Neutrophil (primary cell): ENCODE measurements at regions not wholly inside any gene's neighbourhood (a gene's known extent, or its start where the extent isn't known, plus 50 kb on each side); places are given as distances from the start of the nearest gene placed in this dataset.
"Not testable (repeated sequence)": the region's sequence is repeated elsewhere in the genome, so short reads cannot be mapped to it uniquely, and the experiment has no call there.

Experiments
- H3K27ac ChIP-seq: fragments of 200-600 bp; sonication (generic); 2 replicates; pipeline ENCODE4 v1.5.1; 2016; ENCODE audit warnings: mild to moderate bottlenecking, moderate library complexity
- H3K27me3 ChIP-seq: fragments of 200-600 bp; sonication (generic); 2 replicates; pipeline ENCODE4 v1.6.0; 2016; ENCODE audit warnings: mild to moderate bottlenecking
- H3K36me3 ChIP-seq: fragments of 200-600 bp; sonication (generic); 2 replicates; pipeline ENCODE4 v1.5.1; 2017
- H3K4me1 ChIP-seq, 2 experiments: fragments of 200-600 bp in 1 of 2; sonication (generic) in 1 of 2; 1 replicate in 1 of 2; 2 replicates in 1 of 2; pipeline versions ENCODE4 v1.5.1 to v1.6.1; 2013 to 2016; ENCODE audit warnings: low read depth in 1 of 2, low read length in 1 of 2, mild to moderate bottlenecking in 1 of 2, moderate library complexity in 1 of 2; ENCODE audit not compliant: control insufficient read depth in 1 of 2, insufficient read depth in 1 of 2
- H3K4me3 ChIP-seq, 2 experiments: fragments of 200-600 bp in 1 of 2; sonication (generic) in 1 of 2; 1 replicate in 1 of 2; 2 replicates in 1 of 2; pipeline ENCODE4 v1.5.1; 2013 to 2016; ENCODE audit warnings: low read depth in 1 of 2, low read length in 1 of 2, mild to moderate bottlenecking in 1 of 2, moderate library complexity in 1 of 2
- H3K9me3 ChIP-seq: fragments of 200-600 bp; sonication (generic); 2 replicates; pipeline ENCODE4 v1.5.1; 2016
- TF ChIP-seq, protein P1 (sequence below): fragments of 200-600 bp; sonication (generic); IDR thresholded peaks from 2 replicates; pipeline ENCODE4 v1.5.1; 2016; ENCODE audit warnings: antibody characterized with exemption

GRCh38 chr9:86481466-86481865 lies 127.3 kb upstream of the TUT7 start:
- Histone ChIP-seq H3K4me1 (no peaks in the 10 kb centered on the region), H3K36me3 (no peaks in the 10 kb centered on the region), H3K27me3 (no peaks in the 10 kb centered on the region), H3K9me3 (no peaks in the 10 kb centered on the region), H3K27ac (no peak overlapping the region), H3K4me3 (no peak overlapping the region)
- TF ChIP-seq, protein P1, sequence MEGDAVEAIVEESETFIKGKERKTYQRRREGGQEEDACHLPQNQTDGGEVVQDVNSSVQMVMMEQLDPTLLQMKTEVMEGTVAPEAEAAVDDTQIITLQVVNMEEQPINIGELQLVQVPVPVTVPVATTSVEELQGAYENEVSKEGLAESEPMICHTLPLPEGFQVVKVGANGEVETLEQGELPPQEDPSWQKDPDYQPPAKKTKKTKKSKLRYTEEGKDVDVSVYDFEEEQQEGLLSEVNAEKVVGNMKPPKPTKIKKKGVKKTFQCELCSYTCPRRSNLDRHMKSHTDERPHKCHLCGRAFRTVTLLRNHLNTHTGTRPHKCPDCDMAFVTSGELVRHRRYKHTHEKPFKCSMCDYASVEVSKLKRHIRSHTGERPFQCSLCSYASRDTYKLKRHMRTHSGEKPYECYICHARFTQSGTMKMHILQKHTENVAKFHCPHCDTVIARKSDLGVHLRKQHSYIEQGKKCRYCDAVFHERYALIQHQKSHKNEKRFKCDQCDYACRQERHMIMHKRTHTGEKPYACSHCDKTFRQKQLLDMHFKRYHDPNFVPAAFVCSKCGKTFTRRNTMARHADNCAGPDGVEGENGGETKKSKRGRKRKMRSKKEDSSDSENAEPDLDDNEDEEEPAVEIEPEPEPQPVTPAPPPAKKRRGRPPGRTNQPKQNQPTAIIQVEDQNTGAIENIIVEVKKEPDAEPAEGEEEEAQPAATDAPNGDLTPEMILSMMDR, result no peak

- not testable (repeated sequence) for H3K4me3 ChIP-seq, H3K4me1 ChIP-seq, H3K27me3 ChIP-seq, H3K36me3 ChIP-seq, H3K9me3 ChIP-seq, H3K27ac ChIP-seq
These were observed 121.0 kb upstream of the TUT7 start for GRCh38 chr9:86475255-86475654.

DNA sequence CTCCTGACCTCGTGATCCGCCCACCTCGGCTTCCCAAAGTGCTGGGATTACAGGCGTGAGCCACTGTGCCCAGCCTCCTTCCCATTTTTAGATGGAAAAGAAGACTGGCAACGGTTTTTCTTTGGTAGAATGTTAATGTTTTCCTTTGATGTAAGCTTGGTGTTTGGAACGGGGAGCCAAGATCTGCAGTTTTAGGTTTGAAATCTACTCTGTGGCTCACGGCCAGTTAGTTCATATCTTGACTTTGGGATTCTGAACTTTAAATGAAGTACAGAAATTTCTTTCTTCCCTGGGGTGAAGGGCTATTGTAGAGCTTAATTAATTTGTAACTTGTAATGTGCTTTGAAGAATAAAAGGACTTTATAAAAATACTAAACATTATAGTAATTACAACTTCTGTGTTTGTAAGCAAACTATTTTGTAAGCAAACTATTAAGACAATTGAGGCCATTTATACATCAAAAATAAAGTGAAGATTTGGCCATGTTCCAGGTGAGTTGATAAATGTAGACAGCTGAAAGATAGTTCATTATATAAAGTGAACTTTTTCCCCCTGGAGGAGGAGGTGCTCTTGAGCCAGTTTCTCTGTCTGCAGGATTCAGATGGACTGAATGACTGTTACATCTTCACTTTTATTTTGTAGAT lies 117.1 kb upstream of the TUT7 start:
- TF ChIP-seq, protein P1, result no peak

GRCh38 chr9:86470326-86470725 lies 116.1 kb upstream of the TUT7 start:
- TF ChIP-seq, protein P1, result no peak
- H3K4me3 ChIP-seq, result no peak overlapping the region
- no peaks in the 10 kb centered on the region for H3K27me3 ChIP-seq
- H3K36me3 ChIP-seq, result no peaks in the 10 kb centered on the region
- no peak overlapping the region for H3K27ac ChIP-seq
- H3K4me1 ChIP-seq, result no peaks in the 10 kb centered on the region
- no peaks in the 10 kb centered on the region for H3K9me3 ChIP-seq

More for the DNA sequence above, 117.1 kb upstream of the TUT7 start:
- Histone ChIP-seq H3K36me3 (no peaks in the 10 kb centered on the region), H3K27me3 (no peaks in the 10 kb centered on the region), H3K27ac (no peak overlapping the region), H3K4me1 (no peaks in the 10 kb centered on the region), H3K9me3 (no peaks in the 10 kb centered on the region), H3K4me3 (no peak overlapping the region)

- no peaks in the 10 kb centered on the region for H3K4me1 ChIP-seq
- H3K4me3 ChIP-seq, result no peak overlapping the region
- no peaks in the 10 kb centered on the region for H3K27me3 ChIP-seq
- no peaks in the 10 kb centered on the region for H3K36me3 ChIP-seq
- H3K27ac ChIP-seq, result no peak overlapping the region
- TF ChIP-seq, protein P1, result no peak
- no peaks in the 10 kb centered on the region for H3K9me3 ChIP-seq
These were observed 115.5 kb upstream of the TUT7 start for GRCh38 chr9:86469476-86470250.

- no peaks in the 10 kb centered on the region for H3K27me3 ChIP-seq
- no peaks in the 10 kb centered on the region for H3K9me3 ChIP-seq
- H3K4me3 ChIP-seq, result no peak overlapping the region
- H3K36me3 ChIP-seq, result no peaks in the 10 kb centered on the region
- H3K4me1 ChIP-seq, result no peaks in the 10 kb centered on the region
- no peak overlapping the region for H3K27ac ChIP-seq
- TF ChIP-seq, protein P1, result no peak
These were observed 110.0 kb upstream of the TUT7 start for GRCh38 chr9:86464242-86464641.
